GM18505 (cell line): ENCODE measurements at regions not wholly inside any gene's neighbourhood (a gene's known extent, or its start where the extent isn't known, plus 50 kb on each side); places are given as distances from the start of the nearest gene placed in this dataset.

Source experiments
- ATAC-seq: cut with Tn5 transposase; IDR thresholded peaks from one replicate; pipeline ENCODE4 v1.9.1; 2021; ENCODE audit not compliant: unreplicated experiment
- POLR2A ChIP-seq: IDR thresholded peaks from 4 replicates; pipeline ENCODE4 v1.6.1; 2011; ENCODE audit warnings: borderline replicate concordance; ENCODE audit not compliant: insufficient read depth, insufficient read length; ENCODE audit errors: extremely low read depth

DNA sequence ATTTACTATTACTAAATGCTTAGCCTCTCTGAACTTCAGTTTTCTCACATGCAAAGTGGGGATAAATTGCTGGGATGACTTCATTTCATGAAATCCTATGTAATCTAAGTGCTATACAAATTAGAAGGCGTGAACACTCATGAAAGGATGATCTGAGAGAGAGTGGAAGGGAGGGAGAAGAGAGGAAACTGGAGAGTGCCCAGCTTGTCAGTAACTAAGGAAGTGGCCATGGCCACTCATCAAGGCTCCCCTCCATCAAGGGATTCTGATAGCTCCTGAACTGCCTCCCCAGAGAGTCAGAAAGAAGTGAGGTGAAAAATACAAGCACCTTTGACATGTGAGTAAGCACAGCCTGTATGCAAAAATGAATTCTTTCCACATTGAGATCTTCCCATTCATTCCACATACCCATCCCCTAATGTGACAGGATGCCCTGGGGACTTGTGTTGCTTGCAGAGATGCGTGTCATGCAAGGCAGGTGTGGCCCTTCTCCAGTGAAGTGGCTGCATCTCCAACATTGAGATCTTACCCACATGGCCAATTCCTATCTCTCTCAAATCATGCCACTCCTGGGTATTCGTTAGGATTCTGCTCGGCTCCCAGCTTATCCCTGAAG lies 76.5 kb upstream of the ITPRID1 start:
- ATAC-seq = no peak
- TF ChIP-seq POLR2A = no peak

DNA sequence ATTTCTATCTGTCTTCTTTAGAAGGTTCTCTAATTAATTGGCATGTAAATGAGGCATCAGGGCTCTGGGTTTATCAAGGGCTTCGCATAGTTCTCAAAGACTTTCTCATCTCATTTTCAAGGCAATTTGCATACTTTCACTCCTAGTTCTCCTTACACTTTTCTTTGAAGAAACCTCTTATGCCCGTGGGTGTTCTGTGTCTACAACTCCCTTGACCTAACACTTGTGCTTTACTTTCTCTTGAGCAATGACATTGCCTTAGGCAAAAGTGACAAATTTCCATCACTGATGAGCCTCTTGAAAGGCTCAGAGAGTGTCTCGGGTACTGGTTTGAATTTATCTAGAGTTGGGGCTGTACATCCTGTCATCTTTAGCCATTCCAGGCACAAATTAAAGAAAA lies 74.7 kb upstream of the ITPRID1 start:
- TF ChIP-seq POLR2A = no peak
- ATAC-seq = no peak

DNA sequence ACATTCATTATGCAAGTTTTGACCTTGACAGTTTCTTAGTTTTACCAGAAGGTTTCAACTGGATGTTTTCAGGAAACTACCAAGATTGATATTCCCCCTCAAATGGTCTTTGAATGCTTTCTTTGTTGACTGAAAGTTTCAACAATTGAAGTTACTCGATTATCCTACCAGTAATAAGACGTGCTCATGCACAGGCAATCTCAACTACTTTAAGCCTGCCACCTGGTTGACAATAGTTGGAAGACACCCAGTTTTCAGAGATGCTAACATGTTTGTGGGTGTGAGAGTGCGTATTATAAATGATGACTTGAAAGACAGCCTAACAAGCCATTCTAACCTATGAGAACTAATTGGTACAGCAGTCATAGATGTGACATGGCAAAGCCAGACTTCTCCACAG lies 73.4 kb upstream of the ITPRID1 start:
- no peak for ATAC-seq
- TF ChIP-seq POLR2A = no peak

DNA sequence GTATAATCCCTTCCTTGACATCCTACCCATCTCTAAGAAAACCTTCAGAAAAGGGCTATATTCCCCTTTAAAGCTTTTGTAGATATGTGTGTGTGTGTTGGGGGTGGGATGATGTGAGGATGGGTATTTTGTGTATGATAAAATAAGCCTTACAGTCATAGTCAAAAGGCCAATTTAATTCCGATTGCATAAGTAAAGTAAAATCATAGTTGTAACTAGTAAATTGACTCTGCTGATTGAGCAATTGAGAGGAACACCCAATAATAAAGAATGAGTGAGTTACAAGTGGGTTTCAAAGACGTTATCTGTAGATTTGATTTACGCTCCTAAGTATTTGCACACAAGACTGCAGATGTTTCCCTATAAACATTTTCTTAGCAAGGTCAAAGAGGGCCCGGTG lies 71.3 kb upstream of the ITPRID1 start:
- no peak for TF ChIP-seq POLR2A
- ATAC-seq = no peak

DNA sequence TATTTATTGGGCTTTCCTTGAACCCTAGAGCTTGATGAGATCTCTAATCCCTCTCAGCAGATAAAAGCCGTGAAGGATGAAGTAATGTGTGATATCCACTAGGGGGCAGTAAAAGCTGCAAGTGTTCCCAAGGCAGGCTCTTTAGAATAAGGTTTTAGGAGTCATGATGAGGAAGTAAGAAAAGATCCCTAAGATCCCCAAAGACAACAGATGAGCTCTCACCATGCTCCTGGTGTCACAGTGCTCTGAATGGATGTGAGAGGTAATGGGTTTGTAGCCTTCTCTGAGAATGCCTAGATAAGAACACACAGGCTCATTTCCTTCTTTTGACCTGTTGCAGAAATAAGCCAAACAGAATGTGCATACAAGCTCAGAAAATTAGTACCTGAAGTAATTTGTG lies 70.4 kb upstream of the ITPRID1 start:
- peak; percentile 80 for ATAC-seq
- TF ChIP-seq POLR2A = no peak

DNA sequence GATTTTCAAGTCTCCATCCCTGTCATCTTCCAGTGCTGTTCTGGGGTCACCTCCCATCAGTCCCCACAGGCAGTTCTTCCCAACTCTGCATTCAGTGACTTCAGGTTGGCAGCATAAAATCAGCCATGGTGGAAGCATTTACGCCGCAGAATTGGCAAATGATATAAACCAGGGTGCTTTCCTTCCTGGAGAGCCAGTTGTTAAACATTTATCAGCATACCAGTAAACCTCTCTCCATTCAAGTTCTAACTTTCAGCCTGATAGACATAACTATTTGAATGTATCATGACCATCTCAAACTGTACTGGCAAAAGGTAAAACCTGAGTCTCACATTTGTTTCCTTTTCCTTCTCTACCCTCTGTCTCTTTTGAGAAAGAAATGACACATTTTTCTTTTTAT lies 69.7 kb upstream of the ITPRID1 start:
- no peak for TF ChIP-seq POLR2A
- ATAC-seq = no peak

DNA sequence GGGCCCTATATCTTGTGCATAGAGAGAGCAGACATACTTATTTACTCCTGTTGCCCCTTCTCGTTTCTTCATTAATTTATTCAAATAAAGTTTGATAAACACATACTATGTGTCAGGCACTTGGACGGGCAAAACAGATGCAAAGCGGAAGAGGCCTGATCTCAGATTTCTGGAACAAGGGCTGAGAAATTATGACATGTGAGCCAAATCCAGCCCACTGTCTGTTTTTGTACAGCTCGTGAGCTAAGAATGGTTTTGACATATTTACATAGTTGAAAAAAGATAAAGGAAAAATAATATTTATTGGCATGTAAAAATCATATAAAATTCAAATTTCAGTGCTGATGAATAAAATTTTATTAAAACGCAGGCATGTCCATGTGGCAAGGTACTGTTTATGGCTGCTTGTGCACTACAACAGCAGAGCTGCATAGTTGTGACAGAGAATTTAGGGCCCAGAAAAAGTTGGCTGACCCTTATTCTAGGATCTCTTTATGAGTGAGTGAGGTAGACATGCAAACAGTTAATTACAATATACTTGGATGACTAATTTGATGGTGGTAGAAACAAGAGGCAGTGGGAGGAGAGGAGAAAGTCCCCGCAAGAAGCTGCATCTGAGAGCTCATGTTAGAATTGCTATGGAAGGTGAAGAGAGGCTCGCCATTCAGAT lies 68.1 kb upstream of the ITPRID1 start:
- TF ChIP-seq POLR2A = no peak
- no peak for ATAC-seq

DNA sequence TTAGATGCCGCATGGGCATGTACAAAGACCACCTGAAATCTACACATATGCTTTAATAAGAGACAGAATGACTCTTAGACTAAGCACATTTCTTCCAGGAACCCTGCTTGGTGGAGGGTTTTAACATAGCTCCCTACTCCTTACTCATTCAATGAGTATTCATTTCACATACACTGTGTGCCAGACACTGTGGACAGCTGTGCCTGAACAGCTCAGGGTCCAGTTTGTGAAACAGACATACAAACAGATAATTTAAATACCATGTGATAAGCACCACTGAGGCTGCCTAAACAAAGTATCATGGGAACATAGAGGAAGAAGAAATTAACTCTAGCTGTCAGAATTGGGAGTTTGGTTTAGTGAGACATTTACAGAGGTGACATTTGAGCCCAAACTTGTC lies 65.2 kb upstream of the ITPRID1 start:
- no peak for TF ChIP-seq POLR2A
- ATAC-seq = no peak

DNA sequence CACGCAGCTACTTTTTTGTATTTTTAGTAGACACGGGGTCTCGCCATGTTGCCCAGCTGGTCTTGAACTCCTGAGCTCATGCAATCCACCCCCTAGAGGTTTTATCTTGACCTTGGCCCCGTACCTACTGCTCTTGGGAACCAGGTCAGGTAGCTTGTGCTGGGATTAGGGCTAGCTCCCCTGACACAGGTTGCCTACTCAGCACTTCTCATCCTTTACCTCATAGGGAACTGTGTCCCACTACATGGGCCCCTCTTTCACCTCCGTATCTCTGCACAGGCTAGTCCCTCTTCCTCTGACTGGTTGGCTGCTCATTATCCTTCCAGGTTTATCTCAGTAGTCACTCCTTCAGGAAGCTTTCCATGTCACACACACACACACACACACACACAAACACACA lies 58.0 kb upstream of the ITPRID1 start:
- ATAC-seq = no peak
- TF ChIP-seq POLR2A = no peak

DNA sequence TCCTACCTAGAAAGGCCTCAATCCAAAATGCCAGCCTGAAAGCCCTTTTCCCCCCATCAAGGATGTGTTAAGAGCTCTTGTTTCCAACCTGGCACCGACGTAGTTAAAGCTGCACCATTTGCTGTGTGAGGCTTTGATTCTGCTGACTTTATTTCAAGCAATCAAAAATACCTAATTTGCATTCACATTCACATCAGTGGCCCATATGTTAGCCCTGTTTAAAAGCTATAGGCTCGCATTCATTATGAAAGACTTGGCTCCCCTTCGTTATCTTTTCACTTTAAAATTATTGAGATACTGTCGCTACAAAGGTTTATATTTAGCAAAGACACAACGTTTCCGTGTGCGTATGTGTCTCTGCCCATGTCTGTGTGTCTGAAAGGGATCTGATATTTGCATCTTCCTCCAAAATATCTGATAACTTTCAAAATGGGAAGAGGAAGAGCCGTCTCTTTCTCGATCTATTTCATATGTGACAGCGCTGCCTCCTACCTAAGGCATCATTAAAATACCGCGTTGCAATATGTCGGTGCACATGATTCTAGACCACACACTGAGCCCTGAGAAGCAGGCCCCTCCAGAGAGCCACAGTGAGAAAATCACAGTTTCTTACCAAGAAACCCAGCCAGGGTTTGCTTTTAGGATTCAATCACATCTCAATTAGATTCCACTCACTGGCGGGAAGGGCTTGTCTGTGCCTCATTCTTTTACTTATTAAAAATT lies 57.1 kb upstream of the ITPRID1 start:
- no peak for ATAC-seq
- TF ChIP-seq POLR2A = no peak

DNA sequence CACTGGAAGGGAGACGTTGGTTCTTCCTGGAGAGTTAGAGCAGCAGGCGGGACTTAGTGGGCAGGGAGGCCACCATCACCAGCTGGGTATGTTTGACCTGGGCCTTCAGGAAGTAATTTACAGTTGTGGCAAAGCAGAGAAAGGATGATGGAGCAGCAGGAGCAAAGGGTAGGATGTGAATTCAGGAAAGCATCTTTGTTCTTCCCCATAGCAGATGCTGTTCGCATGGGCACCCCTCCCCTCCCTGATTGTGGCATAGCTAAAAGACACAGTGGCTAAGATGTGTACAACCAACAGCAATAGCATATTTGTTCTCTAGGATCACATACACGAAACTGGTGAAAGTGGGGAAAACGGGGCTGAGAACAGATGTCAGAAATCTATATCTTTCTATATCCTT lies 56.3 kb upstream of the ITPRID1 start:
- ATAC-seq = no peak
- no peak for TF ChIP-seq POLR2A

DNA sequence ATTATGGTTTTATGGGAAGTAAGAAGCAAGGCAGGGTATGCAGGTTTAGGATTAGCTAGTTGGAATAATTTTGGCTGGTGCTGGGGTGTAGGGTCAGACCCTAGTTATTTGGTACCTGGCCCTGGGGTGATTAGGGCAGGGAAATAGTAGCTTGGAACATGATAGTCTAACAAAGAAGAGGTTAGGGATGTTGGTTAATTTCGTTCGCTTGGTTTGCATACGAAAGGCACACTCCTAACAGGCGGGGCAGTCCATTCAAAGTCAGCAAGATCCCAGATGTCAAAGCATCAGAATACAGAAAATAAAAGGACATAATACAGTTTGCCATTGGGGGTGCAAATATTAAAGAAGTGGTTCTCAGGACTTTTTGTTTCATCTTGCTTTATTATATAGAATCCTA lies 55.7 kb upstream of the ITPRID1 start:
- TF ChIP-seq POLR2A = no peak
- no peak for ATAC-seq

DNA sequence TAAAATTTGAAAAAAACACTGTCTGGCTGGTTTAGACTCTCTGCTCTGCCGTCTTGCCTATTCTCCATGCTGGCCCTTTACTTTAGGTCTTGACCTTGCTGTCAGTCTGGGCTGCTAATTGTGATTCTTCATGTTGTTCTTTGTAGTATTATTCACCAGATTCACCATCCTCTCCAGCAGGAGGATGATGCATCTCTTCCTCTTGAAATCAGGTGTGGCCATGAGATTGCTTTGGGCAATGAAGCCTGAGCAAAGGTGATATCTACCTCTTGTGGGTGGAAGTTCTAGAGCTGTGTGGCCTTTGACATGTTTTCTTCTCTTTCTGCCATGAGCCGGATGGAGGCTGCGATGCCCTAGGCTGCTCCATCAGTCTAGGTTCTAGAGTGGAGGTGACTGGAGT lies 51.3 kb upstream of the ITPRID1 start:
- TF ChIP-seq POLR2A = no peak
- ATAC-seq = no peak
